22Rv1 (cell line): ENCODE measurements at regions not wholly inside any gene's neighbourhood (a gene's known extent, or its start where the extent isn't known, plus 50 kb on each side); places are given as distances from the start of the nearest gene placed in this dataset.

ENCODE experiments used
- H3K27ac ChIP-seq: fragments of 450-650 bp; 2 replicates; pipeline ENCODE4 v1.5.1; 2017
- CTCF ChIP-seq: fragments of 450-650 bp; IDR thresholded peaks from 2 replicates; pipeline ENCODE4 v1.5.1; 2017; ENCODE audit warnings: mild to moderate bottlenecking
- ZFX ChIP-seq: fragments of 450-650 bp; IDR thresholded peaks from 2 replicates; pipeline ENCODE4 v1.6.1; 2017; ENCODE audit warnings: antibody characterized with exemption, borderline replicate concordance

GRCh38 chr13:73984949-73985691, 149.1 kb downstream of the KLF12 start:
- no peak for TF ChIP-seq CTCF
- TF ChIP-seq ZFX, result no peak
- no peak overlapping the region for H3K27ac ChIP-seq

GRCh38 chr13:73984201-73984600, 150.0 kb downstream of the KLF12 start:
- no peak overlapping the region for H3K27ac ChIP-seq
- TF ChIP-seq ZFX (no peak), CTCF (no peak)

GRCh38 chr13:73983109-73983508, 151.1 kb downstream of the KLF12 start:
- TF ChIP-seq ZFX (no peak), CTCF (no peak)
- H3K27ac ChIP-seq, result no peak overlapping the region

- TF ChIP-seq CTCF (no peak), ZFX (no peak)
- H3K27ac ChIP-seq, result no peak overlapping the region
These were observed 152.6 kb downstream of the KLF12 start for GRCh38 chr13:73981595-73981994.

GRCh38 chr13:73975767-73976166, 158.4 kb downstream of the KLF12 start:
- no peak for TF ChIP-seq CTCF
- H3K27ac ChIP-seq, result no peak overlapping the region

GRCh38 chr13:73974051-73974450, 160.2 kb downstream of the KLF12 start:
- no peak for TF ChIP-seq ZFX
- no peak for TF ChIP-seq CTCF
- no peak overlapping the region for H3K27ac ChIP-seq

- no peak overlapping the region for H3K27ac ChIP-seq
- no peak for TF ChIP-seq CTCF
- no peak for TF ChIP-seq ZFX
These were observed 161.0 kb downstream of the KLF12 start for GRCh38 chr13:73973156-73973555.
